ENCODE measurements at regions not wholly inside any gene's neighbourhood (a gene's known extent, or its start where the extent isn't known, plus 50 kb on each side); places are given as distances from the start of the nearest gene placed in this dataset.

GRCh38 chr5:38719403-38719802, 126.4 kb upstream of the OSMR start:
- intact Hi-C loops (cut with DNase I; ENCODE audit: low total_unique reads): no loop called here
- no peak for TF ChIP-seq CTCF (IDR thresholded peaks at IDR 0.05)
- TF ChIP-seq POLR2A (IDR thresholded peaks at IDR 0.05): no peak
- no peak for TF ChIP-seq POLR2AphosphoS5 (IDR thresholded peaks at IDR 0.05)
- Histone ChIP-seq H3K36me3 (no peaks in the 10 kb centered on the region), H3K4me3 (no peak overlapping the region), H3K9me3 (no peaks in the 10 kb centered on the region), H3K4me1 (no peaks in the 10 kb centered on the region), H3K27ac (peak overlapping the region; percentile 58 to 85), H3K27me3 (no peaks in the 10 kb centered on the region)
- no peak for DNase-seq (ENCODE audit: low spot score in 2 of 2)

- Histone ChIP-seq H3K4me3 (no peak overlapping the region), H3K27me3 (no peaks in the 10 kb centered on the region), H3K4me1 (no peaks in the 10 kb centered on the region), H3K27ac (peak overlapping the region; percentile 58 to 85), H3K9me3 (no peaks in the 10 kb centered on the region), H3K36me3 (no peaks in the 10 kb centered on the region)
- DNase-seq (ENCODE audit: low spot score in 2 of 2): no peak
- intact Hi-C loops (cut with DNase I; ENCODE audit: low total_unique reads): no loop called here
- TF ChIP-seq CTCF (IDR thresholded peaks at IDR 0.05) (no peak), POLR2AphosphoS5 (IDR thresholded peaks at IDR 0.05) (no peak), POLR2A (IDR thresholded peaks at IDR 0.05) (no peak)
Measured at GRCh38 chr5:38719916-38720315, 125.9 kb upstream of the OSMR start.

- DNase-seq (ENCODE audit: low spot score in 2 of 2): no peak
- no peak for TF ChIP-seq POLR2AphosphoS5 (IDR thresholded peaks at IDR 0.05)
- no peak for TF ChIP-seq POLR2A (IDR thresholded peaks at IDR 0.05)
- TF ChIP-seq CTCF (IDR thresholded peaks at IDR 0.05): no peak
- H3K27ac ChIP-seq: no peak overlapping the region
- intact Hi-C loops (cut with DNase I; ENCODE audit: low total_unique reads): no loop called here
- H3K27me3 ChIP-seq: no peaks in the 10 kb centered on the region
- H3K36me3 ChIP-seq: no peaks in the 10 kb centered on the region
- no peaks in the 10 kb centered on the region for H3K4me1 ChIP-seq
- no peaks in the 10 kb centered on the region for H3K9me3 ChIP-seq
- no peak overlapping the region for H3K4me3 ChIP-seq
Measured at GRCh38 chr5:38720554-38721361, 125.1 kb upstream of the OSMR start.

- intact Hi-C loops (cut with DNase I; ENCODE audit: low total_unique reads): no loop called here
- TF ChIP-seq CTCF (IDR thresholded peaks at IDR 0.05): no peak
- no peak for TF ChIP-seq POLR2A (IDR thresholded peaks at IDR 0.05)
- no peak for TF ChIP-seq POLR2AphosphoS5 (IDR thresholded peaks at IDR 0.05)
- Histone ChIP-seq H3K4me1 (no peaks in the 10 kb centered on the region), H3K27me3 (no peaks in the 10 kb centered on the region), H3K36me3 (no peaks in the 10 kb centered on the region), H3K9me3 (no peaks in the 10 kb centered on the region), H3K27ac (no peak overlapping the region), H3K4me3 (no peak overlapping the region)
- DNase-seq (ENCODE audit: low spot score in 2 of 2): no peak
Measured at GRCh38 chr5:38722918-38723317, 122.9 kb upstream of the OSMR start.

GRCh38 chr5:38723426-38723825, 122.4 kb upstream of the OSMR start:
- no peaks in the 10 kb centered on the region for H3K4me1 ChIP-seq
- no peaks in the 10 kb centered on the region for H3K36me3 ChIP-seq
- no peak for TF ChIP-seq POLR2A (IDR thresholded peaks at IDR 0.05)
- no peak for TF ChIP-seq CTCF (IDR thresholded peaks at IDR 0.05)
- no peak for TF ChIP-seq POLR2AphosphoS5 (IDR thresholded peaks at IDR 0.05)
- no peaks in the 10 kb centered on the region for H3K27me3 ChIP-seq
- no peak for DNase-seq (ENCODE audit: low spot score in 2 of 2)
- no peak overlapping the region for H3K27ac ChIP-seq
- H3K4me3 ChIP-seq: no peak overlapping the region
- no peaks in the 10 kb centered on the region for H3K9me3 ChIP-seq
- intact Hi-C loops (cut with DNase I; ENCODE audit: low total_unique reads): no loop called here

Measured in breast epithelium (tissue), 4 donors.